HG02642 (cell line): ENCODE measurements at regions not wholly inside any gene's neighbourhood (a gene's known extent, or its start where the extent isn't known, plus 50 kb on each side); places are given as distances from the start of the nearest gene placed in this dataset.

Source experiments
- ATAC-seq: cut with Tn5 transposase; IDR thresholded peaks from one replicate; pipeline ENCODE4 v1.9.1; 2021; ENCODE audit warnings: mild to moderate bottlenecking; ENCODE audit not compliant: unreplicated experiment, poor library complexity

DNA sequence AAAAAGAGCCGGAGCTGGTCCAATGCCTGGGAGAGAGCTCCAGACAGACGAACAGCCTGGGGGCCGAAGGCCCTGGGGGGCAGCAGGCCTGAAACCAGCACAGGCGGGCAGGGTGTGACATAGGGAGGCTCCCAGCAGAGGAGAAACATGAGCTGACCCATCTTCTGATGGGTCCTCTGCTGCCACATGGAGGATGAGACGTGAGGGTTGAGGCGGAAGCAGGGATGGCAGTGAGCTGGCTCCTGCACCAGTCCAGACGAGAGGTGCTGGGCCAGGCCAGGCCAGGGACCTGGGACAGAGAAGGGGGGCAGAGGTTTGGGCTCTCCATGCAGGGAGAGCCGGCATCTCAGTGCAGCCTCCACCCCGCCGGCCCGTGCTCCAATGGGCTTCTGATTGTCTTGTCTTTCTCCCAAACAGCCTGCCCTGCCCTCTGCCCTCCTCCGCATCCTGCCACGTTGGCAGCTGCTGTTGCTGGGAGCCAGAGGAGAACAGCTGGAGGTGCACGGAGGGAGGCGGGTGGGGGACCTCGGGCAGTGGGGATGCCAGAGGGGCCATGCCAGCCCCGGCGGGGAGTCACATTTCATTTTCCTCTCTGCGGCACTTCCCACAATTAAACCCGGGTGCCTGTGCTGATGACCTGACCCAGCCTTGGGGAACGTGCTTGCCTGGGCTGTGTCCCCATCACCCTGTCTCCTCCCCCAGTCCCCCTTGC, 139.1 kb upstream of the GSE1 start:
- no peak for ATAC-seq

- no peak for ATAC-seq
Measured at GRCh38 chr16:85474621-85475217, 138.4 kb upstream of the GSE1 start.

DNA sequence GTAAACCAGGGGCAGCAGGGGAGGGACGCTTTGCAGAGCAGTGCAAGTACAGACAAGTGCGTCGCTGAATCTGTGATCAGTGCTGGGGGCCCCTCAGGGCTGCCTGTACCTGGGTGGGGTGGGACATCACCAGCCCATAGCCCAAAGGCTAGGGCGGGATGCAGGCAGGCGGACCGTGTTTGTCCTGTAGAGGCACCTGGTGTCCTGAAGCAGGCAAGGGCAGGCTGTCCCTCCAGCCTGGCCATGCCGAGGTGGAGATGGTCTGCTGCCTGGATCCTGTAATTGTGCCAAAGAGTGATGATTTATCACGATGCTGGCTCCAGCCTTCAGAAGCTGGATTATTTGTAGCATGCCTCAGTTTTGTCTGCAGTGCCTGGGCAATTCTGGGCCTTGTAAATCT, 137.9 kb upstream of the GSE1 start:
- no peak for ATAC-seq

GRCh38 chr16:85475691-85476300, 137.3 kb upstream of the GSE1 start:
- no peak for ATAC-seq

DNA sequence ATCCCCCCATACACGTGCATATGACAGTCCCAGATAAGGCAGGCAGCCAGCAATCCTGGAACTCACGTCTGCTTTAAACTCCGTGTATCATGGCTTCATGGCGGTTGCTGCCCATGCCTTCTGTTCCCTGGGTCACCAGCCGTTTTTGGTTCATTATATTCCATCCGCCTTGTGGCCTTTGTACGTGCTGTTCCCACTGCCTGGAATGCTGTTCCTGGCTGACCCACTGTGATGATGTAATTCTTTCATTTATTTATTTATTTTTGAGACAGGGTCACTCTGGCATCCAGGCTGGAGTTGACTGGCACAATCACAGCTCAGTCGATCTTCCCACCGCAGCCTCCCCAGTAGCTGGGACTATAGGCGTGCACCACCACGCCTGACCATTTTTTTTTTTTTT, 136.7 kb upstream of the GSE1 start:
- ATAC-seq: no peak

GRCh38 chr16:85477801-85478363, 135.2 kb upstream of the GSE1 start:
- ATAC-seq: no peak

- ATAC-seq: no peak
Measured at GRCh38 chr16:85479972-85480726, 133.0 kb upstream of the GSE1 start.

- ATAC-seq: no peak
Measured at GRCh38 chr16:85480727-85481101, 132.4 kb upstream of the GSE1 start.

- no peak for ATAC-seq
Measured at GRCh38 chr16:85481206-85481605, 131.9 kb upstream of the GSE1 start.

- ATAC-seq: no peak
Measured at GRCh38 chr16:85481738-85482137, 131.4 kb upstream of the GSE1 start.

DNA sequence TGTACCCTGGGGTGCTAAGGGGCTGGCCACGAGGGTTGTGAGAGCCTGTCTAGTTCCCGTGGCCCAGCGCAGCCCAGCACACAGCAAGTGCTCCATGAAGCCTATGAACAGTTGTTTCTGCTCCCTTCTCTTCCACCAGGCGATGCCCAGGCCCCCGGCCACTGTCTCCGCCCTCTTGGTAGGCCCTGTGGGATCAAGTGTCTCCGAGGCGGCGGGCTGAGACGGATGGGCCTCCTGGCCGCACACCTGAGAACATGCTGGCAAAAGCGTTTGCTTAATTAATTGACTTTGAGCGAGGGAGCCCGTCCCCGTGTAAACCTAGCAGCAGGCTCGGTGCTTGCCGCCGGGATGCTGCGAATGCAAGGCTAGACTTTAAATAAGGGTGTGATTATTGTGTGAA, 129.7 kb upstream of the GSE1 start:
- no peak for ATAC-seq

- no peak for ATAC-seq
Measured at GRCh38 chr16:85484347-85485300, 128.5 kb upstream of the GSE1 start.

DNA sequence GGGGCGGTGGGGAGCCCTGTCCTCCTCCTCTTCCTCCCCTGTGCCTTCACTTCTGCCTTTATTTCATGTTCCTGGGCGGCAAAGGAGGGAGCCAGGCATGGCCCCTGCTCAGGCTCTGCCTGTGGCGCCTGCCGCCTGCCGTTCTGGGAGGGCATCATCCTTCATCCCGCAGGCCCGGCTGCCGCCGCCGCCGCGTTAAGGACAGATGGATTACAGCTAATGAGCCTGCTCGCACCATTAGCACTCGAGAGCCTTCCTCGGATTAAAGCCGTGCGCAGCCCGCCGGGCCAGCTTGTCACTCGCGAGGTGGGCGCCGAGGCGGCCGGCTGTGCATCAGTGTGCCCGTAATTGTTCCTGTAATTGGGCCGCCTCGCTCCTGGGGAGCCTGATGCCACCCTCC, 127.7 kb upstream of the GSE1 start:
- no peak for ATAC-seq

DNA sequence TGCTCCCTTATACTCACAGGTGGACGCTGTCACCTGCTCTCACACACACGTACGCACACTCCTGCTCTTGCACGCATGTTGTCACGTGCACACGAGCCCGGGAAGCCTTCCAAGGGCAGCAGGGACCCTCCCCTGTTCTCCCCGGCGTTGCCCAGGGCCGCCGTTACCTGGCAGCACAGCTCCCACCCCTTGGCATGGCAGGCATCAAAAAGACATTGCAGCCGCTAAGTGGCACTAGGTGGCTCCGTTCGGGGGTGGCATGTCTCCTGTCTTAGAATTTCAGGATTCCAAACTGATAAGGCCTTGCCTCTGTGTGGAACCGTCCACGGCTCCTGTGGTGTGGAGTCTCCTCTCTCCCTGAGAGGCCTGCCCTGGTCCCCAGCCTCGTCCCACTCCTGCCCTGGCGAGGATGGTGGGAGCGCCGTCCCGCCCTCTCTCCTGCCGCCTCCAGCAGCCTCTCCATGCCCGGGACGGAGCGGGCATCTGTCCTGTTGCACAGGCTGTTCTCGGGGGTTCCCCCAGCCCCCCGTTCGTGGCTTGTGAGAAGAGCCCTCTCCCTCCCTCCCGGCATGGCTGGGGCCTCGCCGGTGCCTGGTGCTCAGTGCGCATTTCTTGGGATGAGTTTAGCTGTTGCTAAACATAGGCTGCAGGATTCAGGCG, 126.7 kb upstream of the GSE1 start:
- ATAC-seq: no peak

DNA sequence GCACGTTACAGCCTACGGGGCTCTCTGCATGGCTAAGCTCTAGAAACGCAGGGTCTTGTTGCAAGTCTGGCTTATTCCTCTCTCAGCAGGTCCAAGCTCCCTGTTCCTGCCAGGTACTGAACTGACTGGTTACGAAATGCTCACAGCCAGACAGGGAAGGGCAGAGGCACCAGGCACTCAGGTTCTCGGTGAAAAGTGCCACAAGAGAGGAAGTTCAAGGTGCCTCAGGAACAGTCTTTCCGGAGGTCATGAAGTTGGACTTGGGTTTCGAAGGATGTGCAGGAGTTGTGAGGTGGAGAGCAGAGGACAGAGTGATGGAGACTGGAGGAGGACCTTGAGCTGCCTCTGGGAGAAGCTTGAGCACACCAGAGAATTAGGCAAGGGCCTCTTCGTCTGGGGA, 124.7 kb upstream of the GSE1 start:
- ATAC-seq: no peak

DNA sequence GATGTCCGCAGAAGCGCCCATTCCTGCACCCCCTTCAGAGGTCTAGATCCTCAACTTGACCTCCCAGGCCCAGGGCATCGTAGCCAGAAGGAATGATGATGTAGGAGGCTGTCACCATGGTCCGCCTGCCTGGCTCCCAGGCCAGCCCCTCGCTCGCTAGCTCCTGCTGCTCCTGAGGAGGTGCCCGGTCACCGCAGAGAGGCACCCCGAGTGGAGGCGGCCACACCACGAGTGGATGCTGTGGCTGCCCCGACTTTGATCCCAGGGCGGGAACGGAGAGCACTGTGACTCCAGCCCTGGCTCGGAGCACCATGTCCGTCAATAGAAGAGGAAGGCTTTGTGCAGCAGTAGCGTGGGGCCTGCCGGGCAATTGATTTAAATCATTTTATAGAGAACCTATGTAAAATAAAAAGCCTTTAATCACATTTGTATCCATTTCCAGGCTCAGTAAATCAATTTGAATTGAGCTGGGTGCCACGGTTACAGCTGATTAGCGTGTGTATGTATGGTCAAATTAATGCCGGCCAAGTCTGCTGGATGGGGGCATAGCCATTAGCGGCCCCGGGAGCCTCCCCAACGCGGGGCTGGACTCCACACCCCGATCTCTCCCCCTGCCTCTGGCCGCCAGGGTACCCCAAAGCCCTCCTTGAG, 122.6 kb upstream of the GSE1 start:
- no peak for ATAC-seq

DNA sequence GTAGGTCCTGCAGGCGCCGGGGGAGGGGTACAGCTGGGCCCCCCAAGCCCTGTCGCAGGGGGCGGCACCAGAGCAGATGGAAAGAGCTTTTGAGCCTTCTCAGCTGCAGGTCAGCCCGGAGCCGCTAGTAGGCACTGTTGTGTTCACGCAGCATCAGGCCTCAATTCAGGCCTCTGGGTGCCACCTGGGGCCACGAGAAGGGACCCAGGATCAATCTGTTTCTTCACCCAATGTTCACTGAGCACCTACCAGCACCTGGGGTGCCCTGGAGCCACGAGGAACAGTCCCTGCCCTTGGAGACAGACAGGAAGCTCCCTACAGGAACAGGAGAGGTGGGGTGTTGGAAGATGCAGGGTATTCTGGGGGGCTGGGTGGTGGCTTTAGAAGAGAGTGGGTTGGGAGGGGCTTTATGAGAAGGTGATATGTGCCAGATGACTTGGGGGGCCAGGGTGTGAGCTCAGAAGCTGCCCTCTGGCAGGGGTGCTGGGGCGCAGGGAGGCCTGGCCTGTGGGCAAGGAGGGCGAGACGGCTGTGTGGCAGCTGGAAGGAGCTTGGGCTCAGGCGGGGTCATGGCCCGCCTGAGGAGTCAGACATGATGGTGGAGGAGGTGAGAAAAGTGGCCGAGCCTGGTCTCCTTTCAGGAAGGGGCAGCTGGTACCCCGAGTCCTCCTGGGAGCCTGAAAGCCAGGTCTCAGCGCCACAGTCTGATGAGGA, 121.9 kb upstream of the GSE1 start:
- no peak for ATAC-seq

DNA sequence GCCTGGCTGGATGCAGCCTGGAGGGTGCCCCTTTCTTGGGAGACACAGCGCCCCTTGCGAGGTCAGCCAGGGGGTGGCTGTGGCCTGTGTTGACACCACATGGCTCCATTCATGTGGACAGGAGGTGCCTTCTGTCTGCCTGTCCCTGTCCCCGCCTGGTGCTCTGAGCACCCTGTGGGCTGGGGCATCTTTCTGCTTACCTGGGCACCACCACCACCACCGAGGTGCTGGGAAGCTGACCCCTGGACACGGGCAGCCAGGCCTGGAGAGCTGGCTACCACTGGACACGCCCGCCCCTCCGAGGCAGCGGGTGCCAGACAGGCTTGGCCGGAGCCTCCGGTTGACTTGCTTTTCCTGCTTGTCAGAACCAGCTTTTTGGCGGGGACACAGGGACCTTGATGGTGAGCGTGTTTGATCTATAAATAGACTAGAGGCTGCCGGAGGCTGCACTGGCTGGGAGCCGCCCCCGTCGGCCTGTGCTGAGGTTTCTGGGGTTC, 121.3 kb upstream of the GSE1 start:
- ATAC-seq: no peak
